Hepatocyte (in vitro differentiated cells): ENCODE measurements at regions not wholly inside any gene's neighbourhood (a gene's known extent, or its start where the extent isn't known, plus 50 kb on each side); places are given as distances from the start of the nearest gene placed in this dataset.

Experiments used
- DNase-seq: peaks from one replicate; pipeline ENCODE4 v3.0.0-alpha.2; 2016; ENCODE audit warnings: low spot score
- H2AFZ ChIP-seq: fragments of 200-600 bp; sonication (generic); 2 replicates; pipeline ENCODE4 v1.6.0; 2016; ENCODE audit warnings: antibody characterized with exemption, mild to moderate bottlenecking
- H3K27ac ChIP-seq: fragments of 200-600 bp; sonication (generic); 2 replicates; pipeline ENCODE4 v1.5.1; 2016; ENCODE audit warnings: mild to moderate bottlenecking
- H3K27me3 ChIP-seq: fragments of 200-600 bp; sonication (generic); 2 replicates; pipeline ENCODE4 v1.6.1; 2016
- H3K36me3 ChIP-seq: fragments of 200-600 bp; sonication (generic); replicated peaks from 2 replicates; pipeline ENCODE4 v1.5.1; 2016; ENCODE audit warnings: low read depth; ENCODE audit not compliant: insufficient read depth
- H3K4me1 ChIP-seq: fragments of 200-600 bp; sonication (generic); 2 replicates; pipeline ENCODE4 v1.5.1; 2016; ENCODE audit warnings: mild to moderate bottlenecking, moderate library complexity; ENCODE audit not compliant: insufficient read depth
- H3K4me2 ChIP-seq: fragments of 200-600 bp; sonication (generic); 2 replicates; pipeline ENCODE4 v1.6.0; 2016
- H3K4me3 ChIP-seq: fragments of 200-600 bp; sonication (generic); 2 replicates; pipeline ENCODE4 v1.5.1; 2016; ENCODE audit warnings: mild to moderate bottlenecking
- H3K79me2 ChIP-seq: fragments of 200-600 bp; sonication (generic); 2 replicates; pipeline ENCODE4 v1.6.0; 2017; ENCODE audit warnings: mild to moderate bottlenecking
- H3K9me2 ChIP-seq: fragments of 200-600 bp; sonication (generic); replicated peaks from 2 replicates; pipeline ENCODE4 v1.6.0; 2017; ENCODE audit warnings: mild to moderate bottlenecking; ENCODE audit not compliant: insufficient read depth
- H3K9me3 ChIP-seq: fragments of 200-600 bp; sonication (generic); 2 replicates; pipeline ENCODE4 v1.5.1; 2016; ENCODE audit warnings: low read depth, mild to moderate bottlenecking
- H4K20me1 ChIP-seq: fragments of 200-600 bp; sonication (generic); 2 replicates; pipeline ENCODE4 v1.6.0; 2016; ENCODE audit warnings: mild to moderate bottlenecking; ENCODE audit not compliant: insufficient read depth, poor library complexity, severe bottlenecking
- CTCF ChIP-seq: fragments of 200-600 bp; sonication (generic); IDR thresholded peaks from 2 replicates; pipeline ENCODE4 v1.5.1; 2016; ENCODE audit warnings: antibody characterized with exemption, mild to moderate bottlenecking; ENCODE audit not compliant: poor library complexity
- EZH2 ChIP-seq: fragments of 200-600 bp; sonication (generic); IDR thresholded peaks from 2 replicates; pipeline ENCODE4 v1.6.1; 2016; ENCODE audit warnings: antibody characterized with exemption, mild to moderate bottlenecking, borderline replicate concordance
- EZH2phosphoT487 ChIP-seq: fragments of 200-600 bp; sonication (generic); IDR thresholded peaks from one replicate; pipeline ENCODE4 v1.6.1; 2018; ENCODE audit warnings: antibody characterized with exemption, mild to moderate bottlenecking, low read depth, moderate library complexity; ENCODE audit not compliant: unreplicated experiment, severe bottlenecking
- WGBS: methylation state at CpG from one replicate; pipeline ENCODE4 v1.1.6; 2016; ENCODE audit warnings: low lambda C conversion rate; ENCODE audit errors: missing lambda C conversion rate; 5-methylcytosine and 5-hydroxymethylcytosine counted together

GRCh38 chr18:5772306-5773105 lies 122.8 kb downstream of the TMEM200C start:
- H3K27ac ChIP-seq = peak overlapping the region; percentile 8
- DNase-seq = peak; percentile 19

GRCh38 chr18:5771343-5771742 lies 124.0 kb downstream of the TMEM200C start:
- WGBS = 80% methylated on average over 5 of the region's 5 CpGs
- Histone ChIP-seq H3K27me3 (no peaks in the 10 kb centered on the region), H3K79me2 (no peaks in the 10 kb centered on the region), H2AFZ (no peak overlapping the region), H4K20me1 (no peaks in the 10 kb centered on the region), H3K4me2 (no peak overlapping the region), H3K4me1 (peaks cover 5% of the 10 kb centered on the region), H3K9me3 (no peaks in the 10 kb centered on the region), H3K4me3 (no peak overlapping the region), H3K27ac (no peak overlapping the region), H3K9me2 (no peaks in the 10 kb centered on the region), H3K36me3 (no peaks in the 10 kb centered on the region)
- no peak for DNase-seq
- TF ChIP-seq EZH2 (no peak), EZH2phosphoT487 (no peak), CTCF (no peak)

More at GRCh38 chr18:5772306-5773105, 122.8 kb downstream of the TMEM200C start:
- Histone ChIP-seq H2AFZ (no peak overlapping the region), H3K27me3 (no peaks in the 10 kb centered on the region), H3K4me2 (peak overlapping the region; percentile 66), H3K36me3 (no peaks in the 10 kb centered on the region), H3K4me3 (no peak overlapping the region), H3K79me2 (no peaks in the 10 kb centered on the region), H4K20me1 (no peaks in the 10 kb centered on the region), H3K9me2 (no peaks in the 10 kb centered on the region), H3K4me1 (peaks cover 5% of the 10 kb centered on the region), H3K9me3 (no peaks in the 10 kb centered on the region)
- TF ChIP-seq EZH2 = no peak
- no peak for TF ChIP-seq CTCF
- TF ChIP-seq EZH2phosphoT487 = no peak
- WGBS = 41% methylated on average over 14 of the region's 14 CpGs

GRCh38 chr18:5770176-5770575 lies 125.1 kb downstream of the TMEM200C start:
- Histone ChIP-seq H3K79me2 (no peaks in the 10 kb centered on the region), H3K27ac (no peak overlapping the region), H3K4me2 (no peak overlapping the region), H2AFZ (no peak overlapping the region), H3K4me1 (peaks cover 5% of the 10 kb centered on the region), H3K9me2 (no peaks in the 10 kb centered on the region), H4K20me1 (no peaks in the 10 kb centered on the region), H3K9me3 (no peaks in the 10 kb centered on the region), H3K36me3 (no peaks in the 10 kb centered on the region), H3K27me3 (no peaks in the 10 kb centered on the region), H3K4me3 (no peak overlapping the region)
- DNase-seq = no peak
- 72% methylated on average over 4 of the region's 4 CpGs for WGBS
- TF ChIP-seq CTCF = no peak

- no peaks in the 10 kb centered on the region for H3K9me2 ChIP-seq
- no peak overlapping the region for H3K4me3 ChIP-seq
- TF ChIP-seq EZH2phosphoT487 (no peak), EZH2 (no peak), CTCF (no peak)
- 87% methylated on average over 6 of the region's 6 CpGs for WGBS
- H3K79me2 ChIP-seq = no peaks in the 10 kb centered on the region
- H3K9me3 ChIP-seq = no peaks in the 10 kb centered on the region
- H2AFZ ChIP-seq = no peak overlapping the region
- peaks cover 5% of the 10 kb centered on the region for H3K4me1 ChIP-seq
- no peaks in the 10 kb centered on the region for H3K36me3 ChIP-seq
- DNase-seq = no peak
- H3K4me2 ChIP-seq = no peak overlapping the region
- H3K27ac ChIP-seq = no peak overlapping the region
- no peaks in the 10 kb centered on the region for H3K27me3 ChIP-seq
- no peaks in the 10 kb centered on the region for H4K20me1 ChIP-seq
Observed at GRCh38 chr18:5768454-5768853, 126.9 kb downstream of the TMEM200C start.
